ENCODE measurements at regions not wholly inside any gene's neighbourhood (a gene's known extent, or its start where the extent isn't known, plus 50 kb on each side); places are given as distances from the start of the nearest gene placed in this dataset.
"Not testable (repeated sequence)": the region's sequence is repeated elsewhere in the genome, so short reads cannot be mapped to it uniquely, and the experiment has no call there.

DNA sequence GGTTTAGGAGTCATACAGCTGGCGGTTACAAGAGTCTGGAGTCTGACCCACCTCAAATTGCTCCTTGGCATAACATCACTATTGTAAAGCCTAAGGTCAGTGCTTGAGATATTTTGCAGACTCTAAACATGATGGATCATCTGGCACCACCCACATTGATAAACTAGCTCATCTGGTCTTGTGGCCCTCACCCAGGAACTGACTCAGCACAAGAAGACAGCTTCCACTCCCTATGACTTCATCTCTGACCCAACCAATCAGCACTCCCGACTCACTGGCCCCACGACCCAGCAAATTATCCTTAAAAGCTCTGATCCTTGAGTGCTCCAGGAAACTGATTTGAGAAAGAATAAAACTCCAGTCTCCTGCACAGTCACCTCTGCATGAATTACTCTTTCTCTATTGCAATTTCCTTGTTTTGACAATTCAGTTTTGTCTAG is 115.9 kb downstream of the CD24 start:
- no peak overlapping the region for H3K4me3 Mint-ChIP-seq
- H3K9me3 Mint-ChIP-seq, result peaks cover 13% of the 10 kb centered on the region
- H3K27me3 Mint-ChIP-seq (ENCODE audit: insufficient read depth), result no peaks in the 10 kb centered on the region; the same call in none of the 2 replicates
- TF ChIP-seq CTCF (IDR thresholded peaks at IDR 0.05), result no peak
- peak; percentile 28 for DNase-seq
- H3K4me1 Mint-ChIP-seq (ENCODE audit: low read depth), result peaks cover 9% of the 10 kb centered on the region; the same call in 1 of the 2 replicates
- peaks cover 7% of the 10 kb centered on the region for H3K36me3 Mint-ChIP-seq (ENCODE audit: low read depth)
- H3K27ac Mint-ChIP-seq, result no peak overlapping the region

GRCh38 chr6:106857771-106858652 is 116.5 kb downstream of the CD24 start:
- H3K27me3 Mint-ChIP-seq (ENCODE audit: insufficient read depth), result no peaks in the 10 kb centered on the region; the same call in none of the 2 replicates
- peaks cover 9% of the 10 kb centered on the region; the same call in 1 of the 2 replicates for H3K4me1 Mint-ChIP-seq (ENCODE audit: low read depth)
- TF ChIP-seq CTCF (IDR thresholded peaks at IDR 0.05), result no peak
- H3K4me3 Mint-ChIP-seq, result no peak overlapping the region
- H3K9me3 Mint-ChIP-seq, result peaks cover 13% of the 10 kb centered on the region
- no peak overlapping the region for H3K27ac Mint-ChIP-seq
- peaks cover 7% of the 10 kb centered on the region for H3K36me3 Mint-ChIP-seq (ENCODE audit: low read depth)
- DNase-seq, result no peak

- not testable (repeated sequence) for DNase-seq; H3K4me3 Mint-ChIP-seq; H3K9me3 Mint-ChIP-seq; H3K36me3 Mint-ChIP-seq (ENCODE audit: low read depth); H3K4me1 Mint-ChIP-seq (ENCODE audit: low read depth); H3K27me3 Mint-ChIP-seq (ENCODE audit: insufficient read depth); H3K27ac Mint-ChIP-seq
Observed at GRCh38 chr6:106857310-106857709, 117.2 kb downstream of the CD24 start.

GRCh38 chr6:106856227-106856874 is 118.2 kb downstream of the CD24 start:
- DNase-seq, result no peak

DNA sequence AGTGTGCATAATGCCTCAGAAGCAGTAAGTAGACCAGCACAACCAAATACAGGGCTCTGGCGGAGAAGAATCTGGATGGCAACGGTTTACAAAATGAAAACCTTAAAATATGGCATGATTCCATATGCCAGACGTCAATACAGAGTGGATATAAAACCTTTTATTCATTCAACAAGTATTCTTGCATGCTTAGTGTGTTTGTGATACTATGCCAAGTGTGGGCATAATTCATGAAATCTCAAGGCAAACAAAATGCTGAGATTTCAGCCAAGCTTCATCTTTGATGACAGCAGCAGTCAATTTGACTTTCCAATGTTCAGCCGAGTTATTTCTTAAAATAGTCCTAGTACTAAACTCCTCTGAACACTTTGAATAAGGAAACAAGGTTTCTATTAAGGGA is 119.4 kb downstream of the CD24 start:
- no peak for TF ChIP-seq CTCF (IDR thresholded peaks at IDR 0.05)
- DNase-seq, result no peak
- H3K27me3 Mint-ChIP-seq (ENCODE audit: insufficient read depth), result no peaks in the 10 kb centered on the region; the same call in none of the 2 replicates

More at GRCh38 chr6:106856227-106856874, 118.2 kb downstream of the CD24 start:
- no peaks in the 10 kb centered on the region; the same call in none of the 2 replicates for H3K27me3 Mint-ChIP-seq (ENCODE audit: insufficient read depth)
- H3K4me3 Mint-ChIP-seq, result no peak overlapping the region
- no peaks in the 10 kb centered on the region for H3K36me3 Mint-ChIP-seq (ENCODE audit: low read depth)
- H3K4me1 Mint-ChIP-seq (ENCODE audit: low read depth), result peaks cover 9% of the 10 kb centered on the region; the same call in 1 of the 2 replicates
- peaks cover 10% of the 10 kb centered on the region; the same call in 1 of the 2 replicates for H3K9me3 Mint-ChIP-seq
- H3K27ac Mint-ChIP-seq, result no peak overlapping the region
- no peak for TF ChIP-seq CTCF (IDR thresholded peaks at IDR 0.05)

More for the DNA sequence above, 119.4 kb downstream of the CD24 start:
- no peaks in the 10 kb centered on the region for H3K36me3 Mint-ChIP-seq (ENCODE audit: low read depth)
- H3K4me3 Mint-ChIP-seq, result no peak overlapping the region
- peaks cover 10% of the 10 kb centered on the region; the same call in 1 of the 2 replicates for H3K9me3 Mint-ChIP-seq
- H3K27ac Mint-ChIP-seq, result no peak overlapping the region
- H3K4me1 Mint-ChIP-seq (ENCODE audit: low read depth), result peaks cover 9% of the 10 kb centered on the region; the same call in 1 of the 2 replicates

Data from HFFc6 (cell line).